ENCODE measurements at regions not wholly inside any gene's neighbourhood (a gene's known extent, or its start where the extent isn't known, plus 50 kb on each side); places are given as distances from the start of the nearest gene placed in this dataset.

GRCh38 chr3:30457081-30457480, 149.3 kb upstream of the TGFBR2 start:
- Mint-ChIP-seq H3K9me3 (ENCODE audit: unreplicated experiment) (no peaks in the 10 kb centered on the region), H3K4me3 (ENCODE audit: unreplicated experiment) (no peak overlapping the region), H3K27ac (ENCODE audit: unreplicated experiment) (no peak overlapping the region), H3K27me3 (ENCODE audit: unreplicated experiment) (no peaks in the 10 kb centered on the region), H3K36me3 (ENCODE audit: unreplicated experiment) (peaks cover 5% of the 10 kb centered on the region), H3K4me1 (ENCODE audit: low read depth, unreplicated experiment) (no peaks in the 10 kb centered on the region)
- DNase-seq: no peak
- TF ChIP-seq CTCF (IDR thresholded peaks at IDR 0.05; ENCODE audit: partially characterized antibody, unreplicated experiment): no peak

DNA sequence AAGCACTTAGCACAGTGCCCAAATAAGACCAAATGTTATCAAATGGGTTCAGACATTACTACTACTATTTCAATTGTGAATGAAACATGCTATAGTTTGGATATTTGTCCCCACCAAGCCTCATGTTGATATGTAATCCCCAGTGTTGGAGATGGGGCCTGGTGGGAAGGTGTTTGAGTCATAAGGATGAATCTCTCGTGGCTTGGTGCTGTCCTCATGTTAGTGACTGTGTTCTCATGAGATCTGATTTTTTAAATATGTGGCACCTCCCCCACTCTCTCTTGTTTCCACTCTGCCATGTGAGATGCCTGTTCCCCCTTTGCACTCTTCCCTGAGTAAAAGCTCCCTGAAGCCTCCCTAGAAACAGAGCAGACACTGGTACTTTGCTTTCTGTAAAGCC, 148.7 kb upstream of the TGFBR2 start:
- no peak for TF ChIP-seq CTCF (IDR thresholded peaks at IDR 0.05; ENCODE audit: partially characterized antibody, unreplicated experiment)
- H3K27ac Mint-ChIP-seq (ENCODE audit: unreplicated experiment): no peak overlapping the region
- H3K27me3 Mint-ChIP-seq (ENCODE audit: unreplicated experiment): no peaks in the 10 kb centered on the region
- no peak overlapping the region for H3K4me3 Mint-ChIP-seq (ENCODE audit: unreplicated experiment)
- DNase-seq: no peak
- H3K9me3 Mint-ChIP-seq (ENCODE audit: unreplicated experiment): no peaks in the 10 kb centered on the region
- H3K36me3 Mint-ChIP-seq (ENCODE audit: unreplicated experiment): peaks cover 1% of the 10 kb centered on the region
- H3K4me1 Mint-ChIP-seq (ENCODE audit: low read depth, unreplicated experiment): no peaks in the 10 kb centered on the region

DNA sequence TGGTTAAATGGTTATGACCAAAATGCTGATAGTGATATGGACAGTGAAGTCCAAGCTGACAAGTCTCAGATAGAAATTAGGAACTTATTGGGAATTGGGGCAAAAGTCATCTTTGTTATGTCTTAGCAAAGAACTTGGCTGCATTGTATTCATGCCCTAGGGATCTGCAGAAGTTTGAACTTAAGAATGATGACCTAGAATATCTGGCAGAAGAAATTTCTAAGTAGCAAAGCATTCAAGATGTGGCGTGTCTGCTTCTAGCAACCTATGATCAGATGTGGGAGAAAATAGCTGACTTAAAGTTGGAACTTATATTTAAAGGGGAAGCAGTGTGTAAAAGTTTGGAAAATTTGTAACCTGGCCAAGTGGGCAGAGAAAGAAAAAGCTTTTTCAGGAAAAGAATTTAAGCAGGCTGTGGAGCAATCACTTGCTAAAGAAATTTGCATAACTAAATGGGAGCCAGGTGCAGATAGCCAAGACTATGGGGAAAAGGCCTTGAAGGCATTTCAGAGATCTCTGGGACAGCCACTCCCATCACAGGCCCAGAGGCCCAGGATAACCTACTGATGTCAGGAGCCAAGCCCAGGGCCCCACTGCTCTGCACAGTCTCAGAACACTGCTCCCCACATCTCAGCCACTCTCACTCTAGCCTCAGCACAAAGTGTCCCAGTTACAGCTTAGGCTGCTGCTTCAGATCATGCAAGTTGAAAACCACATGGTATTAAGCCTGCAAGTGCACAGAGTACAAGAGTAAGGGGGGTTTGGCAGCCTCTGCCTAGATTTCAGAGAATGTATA, 147.8 kb upstream of the TGFBR2 start:
- no peak overlapping the region for H3K27ac Mint-ChIP-seq (ENCODE audit: unreplicated experiment)
- no peak overlapping the region for H3K4me3 Mint-ChIP-seq (ENCODE audit: unreplicated experiment)
- H3K27me3 Mint-ChIP-seq (ENCODE audit: unreplicated experiment): no peaks in the 10 kb centered on the region
- H3K4me1 Mint-ChIP-seq (ENCODE audit: low read depth, unreplicated experiment): no peaks in the 10 kb centered on the region
- DNase-seq: no peak
- H3K36me3 Mint-ChIP-seq (ENCODE audit: unreplicated experiment): no peaks in the 10 kb centered on the region
- no peaks in the 10 kb centered on the region for H3K9me3 Mint-ChIP-seq (ENCODE audit: unreplicated experiment)
- TF ChIP-seq CTCF (IDR thresholded peaks at IDR 0.05; ENCODE audit: partially characterized antibody, unreplicated experiment): no peak

DNA sequence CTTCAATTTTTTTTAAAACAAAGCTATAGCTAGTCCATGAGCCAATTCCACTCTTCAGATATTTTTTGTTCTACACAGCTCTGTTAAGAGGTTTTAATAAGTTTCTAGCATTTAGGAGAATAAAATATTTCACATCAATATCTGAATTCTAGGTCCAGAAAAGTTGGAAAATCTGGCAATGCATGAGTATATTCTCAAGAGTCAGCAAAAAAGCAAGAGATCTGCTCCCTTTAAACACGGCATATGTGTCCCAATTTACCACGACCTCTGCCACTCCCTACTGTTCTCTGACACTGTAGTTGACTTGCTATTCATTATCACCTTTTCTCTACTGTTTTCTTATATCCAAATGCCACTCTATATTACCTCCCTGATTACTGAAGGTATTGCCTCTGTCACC, 145.1 kb upstream of the TGFBR2 start:
- H3K27ac Mint-ChIP-seq (ENCODE audit: unreplicated experiment): no peak overlapping the region
- H3K27me3 Mint-ChIP-seq (ENCODE audit: unreplicated experiment): no peaks in the 10 kb centered on the region
- DNase-seq: no peak
- no peaks in the 10 kb centered on the region for H3K36me3 Mint-ChIP-seq (ENCODE audit: unreplicated experiment)
- no peaks in the 10 kb centered on the region for H3K4me1 Mint-ChIP-seq (ENCODE audit: low read depth, unreplicated experiment)
- no peaks in the 10 kb centered on the region for H3K9me3 Mint-ChIP-seq (ENCODE audit: unreplicated experiment)
- TF ChIP-seq CTCF (IDR thresholded peaks at IDR 0.05; ENCODE audit: partially characterized antibody, unreplicated experiment): no peak
- H3K4me3 Mint-ChIP-seq (ENCODE audit: unreplicated experiment): no peak overlapping the region

- no peak for DNase-seq
- no peaks in the 10 kb centered on the region for H3K36me3 Mint-ChIP-seq (ENCODE audit: unreplicated experiment)
- no peak overlapping the region for H3K4me3 Mint-ChIP-seq (ENCODE audit: unreplicated experiment)
- H3K4me1 Mint-ChIP-seq (ENCODE audit: low read depth, unreplicated experiment): no peaks in the 10 kb centered on the region
- TF ChIP-seq CTCF (IDR thresholded peaks at IDR 0.05; ENCODE audit: partially characterized antibody, unreplicated experiment): no peak
- H3K9me3 Mint-ChIP-seq (ENCODE audit: unreplicated experiment): no peaks in the 10 kb centered on the region
- H3K27ac Mint-ChIP-seq (ENCODE audit: unreplicated experiment): no peak overlapping the region
- H3K27me3 Mint-ChIP-seq (ENCODE audit: unreplicated experiment): no peaks in the 10 kb centered on the region
Observed at GRCh38 chr3:30462721-30463470, 143.5 kb upstream of the TGFBR2 start.
